ENCODE measurements at regions not wholly inside any gene's neighbourhood (a gene's known extent, or its start where the extent isn't known, plus 50 kb on each side); places are given as distances from the start of the nearest gene placed in this dataset.

- intact Hi-C loops (cut with micrococcal nuclease), result no loop called here
Observed at GRCh38 chr4:3343358-3343757, 50.5 kb downstream of the RGS12 start.

GRCh38 chr4:3344104-3344503 lies 51.3 kb downstream of the RGS12 start:
- intact Hi-C loops (cut with micrococcal nuclease), result no loop called here

- intact Hi-C loops (cut with micrococcal nuclease), result no loop called here
Observed at GRCh38 chr4:3344596-3344995, 51.8 kb downstream of the RGS12 start.

GRCh38 chr4:3345384-3345783 lies 52.6 kb downstream of the RGS12 start:
- intact Hi-C loops (cut with micrococcal nuclease), result no loop called here

- intact Hi-C loops (cut with micrococcal nuclease), result loop anchor here (1.0 to 2.0 kb wide), 2 partner anchors 97 to 135 kb away; no protein-coding TSS in a partner anchor
Observed at GRCh38 chr4:3346146-3346545, 53.3 kb downstream of the RGS12 start.

- intact Hi-C loops (cut with micrococcal nuclease), result loop anchor here (2.0 kb wide), 1 partner anchor 133 kb away; no protein-coding TSS in a partner anchor
Observed at GRCh38 chr4:3347871-3348270, 55.0 kb downstream of the RGS12 start.

GRCh38 chr4:3348621-3349020 lies 55.8 kb downstream of the RGS12 start:
- intact Hi-C loops (cut with micrococcal nuclease), result no loop called here

GRCh38 chr4:3349116-3349515 lies 56.3 kb downstream of the RGS12 start:
- intact Hi-C loops (cut with micrococcal nuclease), result no loop called here

GRCh38 chr4:3351997-3352396 lies 59.2 kb downstream of the RGS12 start:
- intact Hi-C loops (cut with micrococcal nuclease), result no loop called here

GRCh38 chr4:3352505-3352904 lies 59.7 kb downstream of the RGS12 start:
- intact Hi-C loops (cut with micrococcal nuclease), result no loop called here

- intact Hi-C loops (cut with micrococcal nuclease), result no loop called here
Observed at GRCh38 chr4:3352941-3353594, 60.2 kb downstream of the RGS12 start.

- intact Hi-C loops (cut with micrococcal nuclease), result no loop called here
Observed at GRCh38 chr4:3353752-3354454, 61.1 kb downstream of the RGS12 start.

GRCh38 chr4:3354455-3354811 lies 61.6 kb downstream of the RGS12 start:
- intact Hi-C loops (cut with micrococcal nuclease), result no loop called here

- intact Hi-C loops (cut with micrococcal nuclease), result no loop called here
Observed at GRCh38 chr4:3355266-3355748, 62.5 kb downstream of the RGS12 start.

- intact Hi-C loops (cut with micrococcal nuclease), result no loop called here
Observed at GRCh38 chr4:3358656-3359055, 65.8 kb downstream of the RGS12 start.

- intact Hi-C loops (cut with micrococcal nuclease), result no loop called here
Observed at GRCh38 chr4:3360777-3361176, 68.0 kb downstream of the RGS12 start.

- intact Hi-C loops (cut with micrococcal nuclease), result no loop called here
Observed at GRCh38 chr4:3361406-3361805, 68.6 kb downstream of the RGS12 start.

- intact Hi-C loops (cut with micrococcal nuclease), result no loop called here
Observed at GRCh38 chr4:3361896-3362295, 69.1 kb downstream of the RGS12 start.

GRCh38 chr4:3362431-3363287 lies 69.8 kb downstream of the RGS12 start:
- intact Hi-C loops (cut with micrococcal nuclease), result no loop called here

GRCh38 chr4:3363411-3364141 lies 70.8 kb downstream of the RGS12 start:
- intact Hi-C loops (cut with micrococcal nuclease), result no loop called here

GRCh38 chr4:3364199-3364598 lies 71.4 kb downstream of the RGS12 start:
- intact Hi-C loops (cut with micrococcal nuclease), result no loop called here
